HEK293 (cell line): ENCODE measurements at regions not wholly inside any gene's neighbourhood (a gene's known extent, or its start where the extent isn't known, plus 50 kb on each side); places are given as distances from the start of the nearest gene placed in this dataset.

Source experiments
- CTCF ChIA-PET: fragments of 350-600 bp; formaldehyde crosslinking; extraction: SDS; loops from one replicate; lab custom pipeline; 2021; ENCODE audit warnings: antibody characterized with exemption; lab: Yijun Ruan, JAX
- POLR2A ChIA-PET: fragments of 300-600 bp; formaldehyde crosslinking; extraction: SDS; loops from one replicate; lab custom pipeline; 2020; ENCODE audit warnings: antibody characterized with exemption, inconsistent platforms; lab: Yijun Ruan, JAX
- H3K27ac ChIP-seq: fragments of 200-500 bp; sonication (Bioruptor generic); 2 replicates; pipeline ENCODE4 v1.5.1; 2014; ENCODE audit warnings: low read depth, low read length, control low read depth, inconsistent platforms; ENCODE audit errors: extremely low read depth
- H3K36me3 ChIP-seq, 2 experiments: fragments of 200-500 bp in 1 of 2; sonication (Bioruptor generic) in 1 of 2; 1 replicate in 1 of 2; 2 replicates in 1 of 2; pipeline ENCODE4 v1.5.1; 2014 to 2017; ENCODE audit warnings: inconsistent platforms in 2 of 2, low read length in 2 of 2; ENCODE audit not compliant: control insufficient read depth in 2 of 2, insufficient read depth in 1 of 2
- H3K4me1 ChIP-seq: fragments of 200-500 bp; sonication (Bioruptor generic); 2 replicates; pipeline ENCODE4 v1.5.1; 2014; ENCODE audit warnings: mild to moderate bottlenecking, low read length, inconsistent platforms; ENCODE audit not compliant: control insufficient read depth, insufficient read depth
- H3K4me3 ChIP-seq: 2 replicates; pipeline ENCODE4 v1.5.1; 2011; ENCODE audit warnings: low read depth, mild to moderate bottlenecking, control low read depth, low read length, moderate library complexity
- H3K9me3 ChIP-seq: fragments of 200-500 bp; sonication (Bioruptor generic); 2 replicates; pipeline ENCODE4 v1.5.1; 2014; ENCODE audit warnings: low read depth, low read length, inconsistent platforms; ENCODE audit not compliant: control insufficient read depth, insufficient read depth
- BCL11A ChIP-seq: fragments of 450-650 bp; formaldehyde crosslinking; IDR thresholded peaks from 2 replicates; pipeline ENCODE4 v1.5.1; 2016; ENCODE audit warnings: low read depth, missing biosample characterization, missing genetic modification characterization
- RBAK ChIP-seq: fragments of 450-650 bp; formaldehyde crosslinking; IDR thresholded peaks from 2 replicates; pipeline ENCODE4 v1.5.1; 2016; ENCODE audit warnings: missing biosample characterization, missing genetic modification characterization
- YY2 ChIP-seq: fragments of 450-650 bp; formaldehyde crosslinking; IDR thresholded peaks from 2 replicates; pipeline ENCODE4 v1.5.1; 2016; ENCODE audit warnings: missing biosample characterization, missing genetic modification characterization
- ZBTB17 ChIP-seq: fragments of 450-650 bp; formaldehyde crosslinking; IDR thresholded peaks from 2 replicates; pipeline ENCODE4 v1.5.1; 2016; ENCODE audit warnings: missing biosample characterization, missing genetic modification characterization
- ZNF26 ChIP-seq: fragments of 450-650 bp; formaldehyde crosslinking; IDR thresholded peaks from 2 replicates; pipeline ENCODE4 v1.5.1; 2016; ENCODE audit warnings: missing biosample characterization, missing genetic modification characterization
- ZNF280C ChIP-seq: fragments of 450-650 bp; formaldehyde crosslinking; IDR thresholded peaks from 2 replicates; pipeline ENCODE4 v1.5.1; 2016; ENCODE audit warnings: missing biosample characterization, missing genetic modification characterization
- ZNF426 ChIP-seq: fragments of 450-650 bp; formaldehyde crosslinking; IDR thresholded peaks from 2 replicates; pipeline ENCODE4 v1.5.1; 2017; ENCODE audit warnings: missing biosample characterization, missing genetic modification characterization, mild to moderate bottlenecking, inconsistent platforms, moderate library complexity
- ZNF449 ChIP-seq: fragments of 450-650 bp; formaldehyde crosslinking; IDR thresholded peaks from 2 replicates; pipeline ENCODE4 v1.5.1; 2017; ENCODE audit warnings: missing biosample characterization, mild to moderate bottlenecking, missing genetic modification characterization, moderate library complexity
- ZNF513 ChIP-seq: fragments of 450-650 bp; IDR thresholded peaks from 2 replicates; pipeline ENCODE4 v1.5.1; 2018; ENCODE audit warnings: missing biosample characterization, missing genetic modification characterization
- ZNF521 ChIP-seq: fragments of 450-650 bp; formaldehyde crosslinking; IDR thresholded peaks from 2 replicates; pipeline ENCODE4 v1.5.1; 2017; ENCODE audit warnings: missing biosample characterization, mild to moderate bottlenecking, missing genetic modification characterization
- ZNF544 ChIP-seq: fragments of 450-650 bp; formaldehyde crosslinking; IDR thresholded peaks from 2 replicates; pipeline ENCODE4 v1.5.0; 2017; ENCODE audit warnings: missing biosample characterization, missing genetic modification characterization
- ZNF555 ChIP-seq: fragments of 450-650 bp; formaldehyde crosslinking; conservative IDR thresholded peaks from 2 replicates; pipeline ENCODE4 v1.5.1; 2017; ENCODE audit warnings: missing biosample characterization, mild to moderate bottlenecking, missing genetic modification characterization, inconsistent platforms
- ZNF629 ChIP-seq: fragments of 450-650 bp; formaldehyde crosslinking; IDR thresholded peaks from 2 replicates; pipeline ENCODE4 v1.5.1; 2017; ENCODE audit warnings: missing biosample characterization, missing genetic modification characterization
- TF ChIP-seq, protein P1 (sequence below): fragments of 450-650 bp; formaldehyde crosslinking; IDR thresholded peaks from 2 replicates; pipeline ENCODE4 v1.5.1; 2016; ENCODE audit warnings: missing biosample characterization, missing genetic modification characterization, borderline replicate concordance

DNA sequence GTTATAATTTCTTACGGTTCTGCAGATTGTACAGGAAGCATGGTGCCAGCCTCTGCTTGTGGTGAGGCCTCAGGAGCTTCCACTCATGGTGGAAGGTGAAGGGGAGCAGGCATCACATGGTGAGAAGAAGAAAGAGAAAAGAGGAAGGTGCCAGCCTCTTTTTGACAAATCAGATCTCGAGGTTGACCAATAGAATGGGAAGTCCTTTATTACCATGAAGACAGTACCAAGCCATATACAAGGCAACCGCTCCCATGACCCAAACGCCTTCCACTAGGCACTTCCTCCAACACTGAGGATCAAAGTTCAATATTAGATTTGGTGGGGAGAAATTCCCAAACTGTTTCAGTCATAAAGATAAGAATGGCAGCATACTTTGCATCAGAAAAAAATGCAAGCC is 502.8 kb downstream of the GLRX3 start:
- CTCF ChIA-PET, result no interaction called here
- no peak for TF ChIP-seq ZNF426 (tag by site-specific recombination)
- H3K27ac ChIP-seq, result no peak overlapping the region
- no peaks in the 10 kb centered on the region for H3K36me3 ChIP-seq
- no peaks in the 10 kb centered on the region for H3K9me3 ChIP-seq
- no peaks in the 10 kb centered on the region for H3K4me1 ChIP-seq
- POLR2A ChIA-PET, result no interaction called here
- no peak overlapping the region for H3K4me3 ChIP-seq

- POLR2A ChIA-PET, result no interaction called here
- no peaks in the 10 kb centered on the region for H3K4me1 ChIP-seq
- no peaks in the 10 kb centered on the region for H3K36me3 ChIP-seq
- H3K9me3 ChIP-seq, result no peaks in the 10 kb centered on the region
- CTCF ChIA-PET, result no interaction called here
- H3K27ac ChIP-seq, result no peak overlapping the region
- H3K4me3 ChIP-seq, result no peak overlapping the region
- no peak for TF ChIP-seq ZBTB17 (tag by site-specific recombination)
- TF ChIP-seq RBAK, result no peak
- TF ChIP-seq, protein P1, sequence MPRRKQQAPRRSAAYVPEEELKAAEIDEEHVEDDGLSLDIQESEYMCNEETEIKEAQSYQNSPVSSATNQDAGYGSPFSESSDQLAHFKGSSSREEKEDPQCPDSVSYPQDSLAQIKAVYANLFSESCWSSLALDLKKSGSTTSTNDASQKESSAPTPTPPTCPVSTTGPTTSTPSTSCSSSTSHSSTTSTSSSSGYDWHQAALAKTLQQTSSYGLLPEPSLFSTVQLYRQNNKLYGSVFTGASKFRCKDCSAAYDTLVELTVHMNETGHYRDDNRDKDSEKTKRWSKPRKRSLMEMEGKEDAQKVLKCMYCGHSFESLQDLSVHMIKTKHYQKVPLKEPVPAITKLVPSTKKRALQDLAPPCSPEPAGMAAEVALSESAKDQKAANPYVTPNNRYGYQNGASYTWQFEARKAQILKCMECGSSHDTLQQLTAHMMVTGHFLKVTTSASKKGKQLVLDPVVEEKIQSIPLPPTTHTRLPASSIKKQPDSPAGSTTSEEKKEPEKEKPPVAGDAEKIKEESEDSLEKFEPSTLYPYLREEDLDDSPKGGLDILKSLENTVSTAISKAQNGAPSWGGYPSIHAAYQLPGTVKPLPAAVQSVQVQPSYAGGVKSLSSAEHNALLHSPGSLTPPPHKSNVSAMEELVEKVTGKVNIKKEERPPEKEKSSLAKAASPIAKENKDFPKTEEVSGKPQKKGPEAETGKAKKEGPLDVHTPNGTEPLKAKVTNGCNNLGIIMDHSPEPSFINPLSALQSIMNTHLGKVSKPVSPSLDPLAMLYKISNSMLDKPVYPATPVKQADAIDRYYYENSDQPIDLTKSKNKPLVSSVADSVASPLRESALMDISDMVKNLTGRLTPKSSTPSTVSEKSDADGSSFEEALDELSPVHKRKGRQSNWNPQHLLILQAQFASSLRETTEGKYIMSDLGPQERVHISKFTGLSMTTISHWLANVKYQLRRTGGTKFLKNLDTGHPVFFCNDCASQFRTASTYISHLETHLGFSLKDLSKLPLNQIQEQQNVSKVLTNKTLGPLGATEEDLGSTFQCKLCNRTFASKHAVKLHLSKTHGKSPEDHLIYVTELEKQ (tag by site-specific recombination), result no peak
- no peak for TF ChIP-seq ZNF513 (tag by site-specific recombination)
- TF ChIP-seq ZNF26 (tag by site-specific recombination), result no peak
- no peak for TF ChIP-seq ZNF555
- TF ChIP-seq ZNF521, result no peak
- no peak for TF ChIP-seq ZNF629 (tag by site-specific recombination)
- TF ChIP-seq YY2 (tag by site-specific recombination), result no peak
- TF ChIP-seq BCL11A (tag by site-specific recombination), result no peak
- TF ChIP-seq ZNF544 (tag by site-specific recombination), result no peak
- no peak for TF ChIP-seq ZNF449 (tag by site-specific recombination)
- TF ChIP-seq ZNF280C (tag by site-specific recombination), result no peak
Measured at GRCh38 chr10:130642926-130643325, 506.7 kb downstream of the GLRX3 start.
